Endothelial cell of umbilical vein (primary cell): ENCODE measurements at regions not wholly inside any gene's neighbourhood (a gene's known extent, or its start where the extent isn't known, plus 50 kb on each side); places are given as distances from the start of the nearest gene placed in this dataset.

ENCODE experiments used
- BruUV-seq: library from RNA; stranded (reverse); fragments of 400-500 nt; replicated peaks from 2 replicates; lab custom pipeline; 2021; lab: Mats Ljungman, UMichigan
- CTCF ChIA-PET: fragments of 300-600, 350-600 bp; sonication (Branson Sonifier 250); formaldehyde crosslinking; loops from one replicate; lab custom pipeline; 2021; ENCODE audit warnings: antibody characterized with exemption, inconsistent platforms; lab: Charles Lee
- POLR2A ChIA-PET: fragments of 300-600, 350-600 bp; sonication (Branson Sonifier 250); formaldehyde crosslinking; loops from one replicate; lab custom pipeline; 2021; ENCODE audit warnings: antibody characterized with exemption, inconsistent platforms; lab: Charles Lee
- DNase-seq: peaks from one replicate; pipeline ENCODE4 v3.0.0-alpha.2; 2011; ENCODE audit warnings: low read depth, low spot score
- FAIRE-seq: peaks from 2 replicates; lab custom pipeline; 2011; peaks lifted over from hg19 to GRCh38; lab: Jason Lieb, UNC
- H2AFZ ChIP-seq: 2 replicates; pipeline ENCODE4 v1.6.0; 2012; ENCODE audit warnings: low read depth, low read length, control low read depth, inconsistent platforms
- H3K27ac ChIP-seq: 2 replicates; pipeline ENCODE4 v1.5.1; 2011; ENCODE audit warnings: low read depth, mild to moderate bottlenecking, control low read depth, low read length, moderate library complexity; ENCODE audit not compliant: insufficient read depth
- H3K27me3 ChIP-seq, 2 experiments: 2 replicates each; pipeline versions ENCODE4 v1.6.0 to v1.6.1; 2011; ENCODE audit warnings: low read length in 2 of 2, mixed read lengths in 1 of 2; ENCODE audit not compliant: control insufficient read depth in 2 of 2, insufficient read depth in 2 of 2
- H3K36me3 ChIP-seq, 2 experiments: 2 replicates in 1 of 2; 3 replicates in 1 of 2; pipeline ENCODE4 v1.5.1; 2011; ENCODE audit warnings: low read length in 2 of 2, mild to moderate bottlenecking in 1 of 2, moderate library complexity in 1 of 2; ENCODE audit not compliant: control insufficient read depth in 2 of 2, insufficient read depth in 2 of 2; ENCODE audit errors: extremely low read depth in 1 of 2
- H3K4me1 ChIP-seq: 3 replicates; pipeline ENCODE4 v1.5.1; 2011; ENCODE audit warnings: mild to moderate bottlenecking, low read length; ENCODE audit not compliant: control insufficient read depth, insufficient read depth; ENCODE audit errors: extremely low read depth
- H3K4me2 ChIP-seq: 2 replicates; pipeline ENCODE4 v1.6.1; 2011; ENCODE audit warnings: low read length, control low read depth, mixed read lengths; ENCODE audit not compliant: insufficient read depth
- H3K4me3 ChIP-seq, 3 experiments: fragments of 200-600 bp in 1 of 3; sonication (generic), shearing (Covaris generic) in 1 of 3; replicated peaks in 1 of 3; 2 replicates each; pipeline ENCODE4 v1.5.1; 2011 to 2016; ENCODE audit warnings: control low read depth in 3 of 3, low read length in 3 of 3, mild to moderate bottlenecking in 2 of 3, inconsistent platforms in 1 of 3, low read depth in 1 of 3, moderate library complexity in 1 of 3; ENCODE audit not compliant: insufficient read depth in 1 of 3
- H3K79me2 ChIP-seq: 2 replicates; pipeline ENCODE4 v1.6.0; 2012; ENCODE audit warnings: low read length, inconsistent platforms; ENCODE audit not compliant: control insufficient read depth, insufficient read depth
- H3K9ac ChIP-seq: replicated peaks from 2 replicates; pipeline ENCODE3; 2011; ENCODE audit warnings: low read length, control low read depth; ENCODE audit not compliant: insufficient read depth; ENCODE audit errors: extremely low read depth
- H3K9me1 ChIP-seq: replicated peaks from 3 replicates; pipeline ENCODE4 v1.6.0; 2011; ENCODE audit warnings: mild to moderate bottlenecking, low read length; ENCODE audit not compliant: control insufficient read depth, insufficient read depth; ENCODE audit errors: extremely low read depth
- H3K9me3 ChIP-seq: replicated peaks from 2 replicates; pipeline ENCODE4 v1.5.1; 2012; ENCODE audit warnings: low read length, inconsistent platforms; ENCODE audit not compliant: control insufficient read depth, insufficient read depth
- H4K20me1 ChIP-seq: replicated peaks from 2 replicates; pipeline ENCODE3; 2011; ENCODE audit warnings: mild to moderate bottlenecking, low read length; ENCODE audit not compliant: control insufficient read depth, insufficient read depth; ENCODE audit errors: extremely low read depth
- CTCF ChIP-seq, 2 donors: IDR thresholded peaks; 1 replicate in 1 of 2; 2 replicates in 1 of 2; pipeline ENCODE4 v1.5.1; 2011; ENCODE audit warnings: low read length in 2 of 2, mild to moderate bottlenecking in 2 of 2, moderate library complexity in 2 of 2, control low read depth in 1 of 2, inconsistent platforms in 1 of 2, low read depth in 1 of 2; ENCODE audit not compliant: insufficient read depth in 1 of 2; ENCODE audit errors: extremely low read depth in 1 of 2
- EZH2 ChIP-seq: IDR thresholded peaks from 2 replicates; pipeline ENCODE4 v1.6.1; 2012; ENCODE audit warnings: borderline replicate concordance, low read depth, mild to moderate bottlenecking, moderate library complexity, low read length, inconsistent platforms; ENCODE audit not compliant: severe bottlenecking
- FOS ChIP-seq: IDR thresholded peaks from 2 replicates; pipeline ENCODE4 v1.6.1; 2011; ENCODE audit warnings: mild to moderate bottlenecking, low read length, moderate library complexity, borderline replicate concordance; ENCODE audit not compliant: insufficient read depth
- GATA2 ChIP-seq: IDR thresholded peaks from 2 replicates; pipeline ENCODE4 v1.7.0; 2011; ENCODE audit warnings: low read depth, mild to moderate bottlenecking, moderate library complexity, mixed read lengths, low read length; ENCODE audit not compliant: insufficient read length, insufficient read depth
- JUN ChIP-seq: IDR thresholded peaks from 2 replicates; pipeline ENCODE4 v1.6.1; 2011; ENCODE audit warnings: borderline replicate concordance, low read depth; ENCODE audit not compliant: insufficient read length, insufficient read depth
- MAX ChIP-seq: IDR thresholded peaks from 2 replicates; pipeline ENCODE4 v1.6.1; 2011; ENCODE audit not compliant: insufficient read depth, insufficient read length
- MYC ChIP-seq: IDR thresholded peaks from one replicate; pipeline ENCODE4 v1.6.1; 2011; ENCODE audit warnings: mild to moderate bottlenecking, low read depth, low read length
- POLR2A ChIP-seq: IDR thresholded peaks from 2 replicates; pipeline ENCODE4 v1.6.1; 2012; ENCODE audit warnings: low read depth, mild to moderate bottlenecking, control low read depth, low read length
- POLR2AphosphoS5 ChIP-seq: IDR thresholded peaks from 2 replicates; pipeline ENCODE4 v1.6.1; 2012; ENCODE audit warnings: low read depth, mild to moderate bottlenecking, control low read depth, low read length, moderate library complexity; ENCODE audit not compliant: insufficient read depth
- dilution Hi-C: fragments of 300-500 bp; cut with MboI; formaldehyde crosslinking; loops from one replicate; pipeline ENCODE4 v1.15.0; 2019; ENCODE audit warnings: low sequenced_read_pairs; ENCODE audit not compliant: extremely low pct_ligation_motif_present
- intact Hi-C: fragments of 100-400 bp; cut with micrococcal nuclease; formaldehyde crosslinking; loops from one replicate; pipeline ENCODE4 v1.10.0; 2022

GRCh38 chr2:8536686-8537561, 144.9 kb upstream of the ID2 start:
- Histone ChIP-seq H3K79me2 (no peaks in the 10 kb centered on the region), H3K36me3 (no peaks in the 10 kb centered on the region), H3K4me2 (no peak overlapping the region), H2AFZ (no peak overlapping the region), H4K20me1 (no peaks in the 10 kb centered on the region), H3K27ac (no peak overlapping the region), H3K9me1 (no peaks in the 10 kb centered on the region), H3K9me3 (no peaks in the 10 kb centered on the region), H3K9ac (no peak overlapping the region), H3K27me3 (no peaks in the 10 kb centered on the region), H3K4me3 (no peak overlapping the region), H3K4me1 (no peaks in the 10 kb centered on the region)
- DNase-seq (no peak), FAIRE-seq (no peak)
- intact Hi-C loops (no loop called here), dilution Hi-C loops (no loop called here)
- TF ChIP-seq MYC: no peak
- no peak for TF ChIP-seq CTCF (IDR thresholded peaks at IDR 0.05; ENCODE audit: extremely low read depth in 1 of 2, insufficient read depth in 1 of 2, low read depth in 1 of 2, low read length in 2 of 2)
- TF ChIP-seq GATA2: no peak
- TF ChIP-seq POLR2AphosphoS5: no peak
- no peak for TF ChIP-seq FOS
- TF ChIP-seq POLR2A: no peak
- no peak for TF ChIP-seq MAX
- no peak for TF ChIP-seq JUN
- TF ChIP-seq EZH2: no peak
- BruUV-seq: no TSS peak
- CTCF ChIA-PET: no interaction called here
- POLR2A ChIA-PET: no interaction called here
